HCT116 (cell line): ENCODE measurements at regions not wholly inside any gene's neighbourhood (a gene's known extent, or its start where the extent isn't known, plus 50 kb on each side); places are given as distances from the start of the nearest gene placed in this dataset.

Source experiments
- ATAC-seq: fragments of 200-7000 bp; cut with Tn5 transposase; 2 replicates; pipeline ENCODE4 v1.9.1; 2020; ENCODE audit warnings: mild to moderate bottlenecking, moderate library complexity
- BruUV-seq: library from RNA; stranded (reverse); fragments of 400-500 nt; replicated peaks from 2 replicates; lab custom pipeline; 2021; lab: Mats Ljungman, UMichigan
- CTCF ChIA-PET: fragments of 300-600 bp; sonication (Branson Sonifier 250); formaldehyde crosslinking; loops from one replicate; lab custom pipeline; 2021; ENCODE audit warnings: antibody characterized with exemption; lab: Charles Lee
- POLR2A ChIA-PET: fragments of 300-600, 350-600 bp; sonication (Branson Sonifier 250); formaldehyde crosslinking; loops from one replicate; lab custom pipeline; 2021; ENCODE audit warnings: antibody characterized with exemption; lab: Charles Lee
- RAD21 ChIA-PET, 2 experiments: fragments of 300-600 bp; sonication (Branson Sonifier 250); formaldehyde crosslinking; loops; one replicate each; lab custom pipeline; 2023; ENCODE audit warnings: low total read pairs in 2 of 2; ENCODE audit not compliant: uncharacterized antibody in 2 of 2, unreplicated experiment in 2 of 2, low non-redundant PET in 1 of 2; lab: Charles Lee
- DNase-seq: peaks from one replicate; pipeline ENCODE4 v3.0.0-alpha.2; 2010; ENCODE audit warnings: low read depth, low spot score
- H2AFZ ChIP-seq: fragments of 200-600 bp; shearing (Covaris generic), sonication (generic); 2 replicates; pipeline ENCODE4 v1.6.1; 2017; ENCODE audit warnings: low read depth, mixed run types, mixed read lengths, antibody characterized with exemption, low read length; ENCODE audit not compliant: poor library complexity, severe bottlenecking
- H3K27ac ChIP-seq: 2 replicates; pipeline ENCODE4 v1.5.1; 2012; ENCODE audit warnings: low read depth, low read length
- H3K27me3 ChIP-seq: fragments of 200-600 bp; sonication (generic); 2 replicates; pipeline ENCODE4 v1.6.1; 2016; ENCODE audit warnings: mixed run types, low read length, mixed read lengths; ENCODE audit not compliant: insufficient read depth
- H3K36me3 ChIP-seq, 2 experiments: fragments of 200-500 bp in 1 of 2; fragments of 200-600 bp in 1 of 2; sonication (Bioruptor generic) in 1 of 2; sonication (generic) in 1 of 2; 2 replicates each; pipeline versions ENCODE4 v1.5.1 to v1.6.1; 2014 to 2016; ENCODE audit warnings: low read length in 2 of 2, inconsistent platforms in 1 of 2, mixed read lengths in 1 of 2, mixed run types in 1 of 2; ENCODE audit not compliant: insufficient read depth in 2 of 2, control insufficient read depth in 1 of 2
- H3K4me1 ChIP-seq, 2 experiments: fragments of 200-600 bp in 1 of 2; sonication (generic) in 1 of 2; 2 replicates each; pipeline versions ENCODE4 v1.5.1 to v1.6.1; 2012 to 2017; ENCODE audit warnings: low read length in 2 of 2, inconsistent platforms in 1 of 2, mild to moderate bottlenecking in 1 of 2, mixed read lengths in 1 of 2, mixed run types in 1 of 2, moderate library complexity in 1 of 2; ENCODE audit not compliant: insufficient read depth in 2 of 2, control insufficient read depth in 1 of 2
- H3K4me2 ChIP-seq: fragments of 200-600 bp; sonication (generic); 2 replicates; pipeline ENCODE4 v1.6.1; 2017; ENCODE audit warnings: mixed run types, low read length, mixed read lengths
- H3K4me3 ChIP-seq, 2 experiments: fragments of 200-600 bp in 1 of 2; sonication (generic) in 1 of 2; replicated peaks in 1 of 2; 2 replicates each; pipeline ENCODE4 v1.5.1; 2011 to 2016; ENCODE audit warnings: low read length in 2 of 2, control low read depth in 1 of 2, low read depth in 1 of 2, mild to moderate bottlenecking in 1 of 2, mixed read lengths in 1 of 2, mixed run types in 1 of 2
- H3K79me2 ChIP-seq: fragments of 200-600 bp; sonication (generic); 2 replicates; pipeline ENCODE4 v1.6.1; 2017; ENCODE audit warnings: mild to moderate bottlenecking, mixed run types, low read length, moderate library complexity, mixed read lengths; ENCODE audit not compliant: insufficient read depth
- H3K9ac ChIP-seq: fragments of 200-600 bp; sonication (generic); 2 replicates; pipeline ENCODE4 v1.6.1; 2016; ENCODE audit warnings: low read length, mixed read lengths
- H3K9me2 ChIP-seq: fragments of 200-600 bp; sonication (generic), shearing (Covaris generic); 2 replicates; pipeline ENCODE4 v1.6.1; 2017; ENCODE audit warnings: mixed run types, mild to moderate bottlenecking, moderate library complexity; ENCODE audit not compliant: insufficient read depth
- H3K9me3 ChIP-seq, 2 experiments: fragments of 200-500 bp in 1 of 2; fragments of 200-600 bp in 1 of 2; sonication (Bioruptor generic) in 1 of 2; sonication (generic) in 1 of 2; 2 replicates each; pipeline ENCODE4 v1.6.1; 2014 to 2017; ENCODE audit warnings: low read length in 2 of 2, mixed read lengths in 2 of 2, inconsistent platforms in 1 of 2, low read depth in 1 of 2, mild to moderate bottlenecking in 1 of 2, mixed run types in 1 of 2, moderate library complexity in 1 of 2; ENCODE audit not compliant: control insufficient read depth in 1 of 2, insufficient read depth in 1 of 2
- H4K20me1 ChIP-seq: fragments of 200-600 bp; sonication (generic), shearing (Covaris generic); 2 replicates; pipeline ENCODE4 v1.6.1; 2017; ENCODE audit warnings: mixed run types, mild to moderate bottlenecking, moderate library complexity; ENCODE audit not compliant: insufficient read depth
- ATF3 ChIP-seq: IDR thresholded peaks from 2 replicates; pipeline ENCODE4 v1.6.1; 2012
- CEBPB ChIP-seq: IDR thresholded peaks from 2 replicates; pipeline ENCODE4 v1.6.1; 2012; ENCODE audit warnings: low read depth
- ELF1 ChIP-seq: IDR thresholded peaks from 2 replicates; pipeline ENCODE4 v1.6.1; 2012; ENCODE audit warnings: low read depth, borderline replicate concordance
- EZH2phosphoT487 ChIP-seq: fragments of 200-600 bp; IDR thresholded peaks from 2 replicates; pipeline ENCODE4 v1.6.1; 2018; ENCODE audit warnings: antibody characterized with exemption, borderline replicate concordance
- FOSL1 ChIP-seq: IDR thresholded peaks from 2 replicates; pipeline ENCODE4 v1.6.1; 2012; ENCODE audit warnings: low read depth
- JUND ChIP-seq: IDR thresholded peaks from 2 replicates; pipeline ENCODE4 v1.6.1; 2012
- MAX ChIP-seq: IDR thresholded peaks from 2 replicates; pipeline ENCODE4 v1.6.1; 2012
- POLR2A ChIP-seq: IDR thresholded peaks from 2 replicates; pipeline ENCODE4 v1.7.0; 2011; ENCODE audit warnings: borderline replicate concordance; ENCODE audit not compliant: insufficient read depth, insufficient read length; ENCODE audit errors: extremely low read depth
- RAD21 ChIP-seq: IDR thresholded peaks from 2 replicates; pipeline ENCODE4 v1.6.1; 2012; ENCODE audit warnings: low read depth, mild to moderate bottlenecking
- SIN3A ChIP-seq: IDR thresholded peaks from 2 replicates; pipeline ENCODE4 v1.6.1; 2012; ENCODE audit warnings: low read depth
- SRF ChIP-seq: IDR thresholded peaks from 2 replicates; pipeline ENCODE4 v1.6.1; 2012; ENCODE audit warnings: low read depth
- ZBTB33 ChIP-seq: IDR thresholded peaks from 2 replicates; pipeline ENCODE4 v1.6.1; 2011; ENCODE audit warnings: mild to moderate bottlenecking, low read length, moderate library complexity; ENCODE audit not compliant: insufficient replicate concordance; ENCODE audit errors: extremely low read depth
- intact Hi-C: fragments of 100-400 bp; cut with micrococcal nuclease; formaldehyde crosslinking; loops from 2 replicates; pipeline ENCODE4 v1.10.0; 2022

- no peaks in the 10 kb centered on the region for H3K79me2 ChIP-seq
- POLR2A ChIA-PET = no interaction called here
- no TSS peak for BruUV-seq
- no peaks in the 10 kb centered on the region for H3K27me3 ChIP-seq
- intact Hi-C loops = no loop called here
- RAD21 ChIA-PET = no interaction called here
- H3K9ac ChIP-seq = no peak overlapping the region
- no peak for ATAC-seq
- no peaks in the 10 kb centered on the region for H3K36me3 ChIP-seq
- no peaks in the 10 kb centered on the region for H4K20me1 ChIP-seq
- no peaks in the 10 kb centered on the region for H3K4me1 ChIP-seq
- TF ChIP-seq SRF (no peak), ATF3 (no peak), ELF1 (no peak), POLR2A (no peak), RAD21 (no peak), SIN3A (no peak), CEBPB (no peak), ZBTB33 (no peak), EZH2phosphoT487 (no peak), FOSL1 (no peak), MAX (no peak), JUND (no peak)
- no peaks in the 10 kb centered on the region for H3K9me2 ChIP-seq
- no peak for DNase-seq
- H3K4me3 ChIP-seq = no peak overlapping the region
- H3K27ac ChIP-seq = no peak overlapping the region
- CTCF ChIA-PET = no interaction called here
- H3K4me2 ChIP-seq = no peak overlapping the region
- no peak overlapping the region for H2AFZ ChIP-seq
- H3K9me3 ChIP-seq = no peaks in the 10 kb centered on the region
Observed at GRCh38 chrX:113849408-113849807, 734.5 kb upstream of the HTR2C start.
